Gastroesophageal sphincter (tissue), 3 donors: ENCODE measurements at regions not wholly inside any gene's neighbourhood (a gene's known extent, or its start where the extent isn't known, plus 50 kb on each side); places are given as distances from the start of the nearest gene placed in this dataset.

ENCODE experiments used
- POLR2A ChIP-seq, 2 donors: fragments of 450-650 bp; IDR thresholded peaks; one replicate each; pipeline ENCODE4 v1.6.1; 2017; ENCODE audit warnings: antibody characterized with exemption in 2 of 2, mild to moderate bottlenecking in 2 of 2, moderate library complexity in 1 of 2
- TF ChIP-seq, protein P1 (sequence below), 4 experiments: fragments of 200-600 bp in 2 of 4; fragments of 450-650 bp in 2 of 4; sonication (generic) in 1 of 4; IDR thresholded peaks; one replicate each; pipeline ENCODE4 v1.5.1; 2017 to 2019; ENCODE audit warnings: antibody characterized with exemption in 4 of 4, mild to moderate bottlenecking in 2 of 4, moderate library complexity in 2 of 4

DNA sequence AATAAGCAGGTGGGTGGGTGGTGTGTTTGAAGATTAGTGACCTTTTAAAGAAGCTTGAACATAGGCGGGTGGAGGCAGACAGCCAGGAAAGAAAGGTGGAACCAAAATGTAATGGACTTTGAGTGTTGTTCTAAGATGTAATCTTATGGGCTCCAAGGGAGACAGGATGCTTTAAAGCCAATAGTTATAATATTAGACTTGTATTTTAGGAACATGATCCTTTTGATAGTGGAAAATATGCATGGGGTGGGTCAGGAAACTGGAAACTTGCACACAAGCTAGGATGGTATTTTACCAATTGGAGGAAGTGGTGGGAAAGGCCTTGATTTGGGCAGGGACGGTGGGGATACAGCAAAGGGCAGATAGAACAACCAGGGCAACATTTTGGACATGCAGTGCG is 151.8 kb upstream of the PDE7B start:
- TF ChIP-seq, protein P1, sequence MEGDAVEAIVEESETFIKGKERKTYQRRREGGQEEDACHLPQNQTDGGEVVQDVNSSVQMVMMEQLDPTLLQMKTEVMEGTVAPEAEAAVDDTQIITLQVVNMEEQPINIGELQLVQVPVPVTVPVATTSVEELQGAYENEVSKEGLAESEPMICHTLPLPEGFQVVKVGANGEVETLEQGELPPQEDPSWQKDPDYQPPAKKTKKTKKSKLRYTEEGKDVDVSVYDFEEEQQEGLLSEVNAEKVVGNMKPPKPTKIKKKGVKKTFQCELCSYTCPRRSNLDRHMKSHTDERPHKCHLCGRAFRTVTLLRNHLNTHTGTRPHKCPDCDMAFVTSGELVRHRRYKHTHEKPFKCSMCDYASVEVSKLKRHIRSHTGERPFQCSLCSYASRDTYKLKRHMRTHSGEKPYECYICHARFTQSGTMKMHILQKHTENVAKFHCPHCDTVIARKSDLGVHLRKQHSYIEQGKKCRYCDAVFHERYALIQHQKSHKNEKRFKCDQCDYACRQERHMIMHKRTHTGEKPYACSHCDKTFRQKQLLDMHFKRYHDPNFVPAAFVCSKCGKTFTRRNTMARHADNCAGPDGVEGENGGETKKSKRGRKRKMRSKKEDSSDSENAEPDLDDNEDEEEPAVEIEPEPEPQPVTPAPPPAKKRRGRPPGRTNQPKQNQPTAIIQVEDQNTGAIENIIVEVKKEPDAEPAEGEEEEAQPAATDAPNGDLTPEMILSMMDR (IDR thresholded peaks at IDR 0.05), result no peak
- TF ChIP-seq POLR2A (IDR thresholded peaks at IDR 0.05), result no peak
